ENCODE measurements at regions not wholly inside any gene's neighbourhood (a gene's known extent, or its start where the extent isn't known, plus 50 kb on each side); places are given as distances from the start of the nearest gene placed in this dataset.

GRCh38 chr10:23568996-23569395 lies 130.1 kb downstream of the OTUD1 start:
- TF ChIP-seq, protein P1, sequence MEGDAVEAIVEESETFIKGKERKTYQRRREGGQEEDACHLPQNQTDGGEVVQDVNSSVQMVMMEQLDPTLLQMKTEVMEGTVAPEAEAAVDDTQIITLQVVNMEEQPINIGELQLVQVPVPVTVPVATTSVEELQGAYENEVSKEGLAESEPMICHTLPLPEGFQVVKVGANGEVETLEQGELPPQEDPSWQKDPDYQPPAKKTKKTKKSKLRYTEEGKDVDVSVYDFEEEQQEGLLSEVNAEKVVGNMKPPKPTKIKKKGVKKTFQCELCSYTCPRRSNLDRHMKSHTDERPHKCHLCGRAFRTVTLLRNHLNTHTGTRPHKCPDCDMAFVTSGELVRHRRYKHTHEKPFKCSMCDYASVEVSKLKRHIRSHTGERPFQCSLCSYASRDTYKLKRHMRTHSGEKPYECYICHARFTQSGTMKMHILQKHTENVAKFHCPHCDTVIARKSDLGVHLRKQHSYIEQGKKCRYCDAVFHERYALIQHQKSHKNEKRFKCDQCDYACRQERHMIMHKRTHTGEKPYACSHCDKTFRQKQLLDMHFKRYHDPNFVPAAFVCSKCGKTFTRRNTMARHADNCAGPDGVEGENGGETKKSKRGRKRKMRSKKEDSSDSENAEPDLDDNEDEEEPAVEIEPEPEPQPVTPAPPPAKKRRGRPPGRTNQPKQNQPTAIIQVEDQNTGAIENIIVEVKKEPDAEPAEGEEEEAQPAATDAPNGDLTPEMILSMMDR (IDR thresholded peaks at IDR 0.05) = no peak
- no peak for TF ChIP-seq EP300 (IDR thresholded peaks at IDR 0.05)
- TF ChIP-seq POLR2A (IDR thresholded peaks at IDR 0.05) = no peak

Measured in tibial nerve (tissue), 4 donors.